Superior temporal gyrus (tissue), 1 donor: ENCODE measurements at regions not wholly inside any gene's neighbourhood (a gene's known extent, or its start where the extent isn't known, plus 50 kb on each side); places are given as distances from the start of the nearest gene placed in this dataset.

Experiments used
- DNase-seq: peaks from one replicate; pipeline ENCODE4 v3.0.0-alpha.2; 2016; ENCODE audit errors: extremely low spot score

- DNase-seq: no peak
Measured at GRCh38 chr4:117429061-117429460, 343.7 kb upstream of the TRAM1L1 start.

- no peak for DNase-seq
Measured at GRCh38 chr4:117429506-117429905, 344.1 kb upstream of the TRAM1L1 start.

- no peak for DNase-seq
Measured at GRCh38 chr4:117434424-117434823, 349.0 kb upstream of the TRAM1L1 start.

GRCh38 chr4:117447925-117448324, 362.5 kb upstream of the TRAM1L1 start:
- DNase-seq: no peak

- no peak for DNase-seq
Measured at GRCh38 chr4:117455088-117455487, 369.7 kb upstream of the TRAM1L1 start.

GRCh38 chr4:117466388-117466787, 381.0 kb upstream of the TRAM1L1 start:
- no peak for DNase-seq

GRCh38 chr4:117467404-117467803, 382.0 kb upstream of the TRAM1L1 start:
- no peak for DNase-seq

GRCh38 chr4:117474987-117475386, 389.6 kb upstream of the TRAM1L1 start:
- no peak for DNase-seq

GRCh38 chr4:117477925-117478324, 392.5 kb upstream of the TRAM1L1 start:
- no peak for DNase-seq

- DNase-seq: no peak
Measured at GRCh38 chr4:117478702-117479101, 393.3 kb upstream of the TRAM1L1 start.

- no peak for DNase-seq
Measured at GRCh38 chr4:117479673-117480072, 394.3 kb upstream of the TRAM1L1 start.

GRCh38 chr4:117481742-117482141, 396.4 kb upstream of the TRAM1L1 start:
- no peak for DNase-seq

- DNase-seq: no peak
Measured at GRCh38 chr4:117488692-117489091, 403.3 kb upstream of the TRAM1L1 start.

GRCh38 chr4:117489107-117489506, 403.7 kb upstream of the TRAM1L1 start:
- no peak for DNase-seq

GRCh38 chr4:117491516-117491915, 406.1 kb upstream of the TRAM1L1 start:
- DNase-seq: no peak

- DNase-seq: no peak
Measured at GRCh38 chr4:117495802-117496201, 410.4 kb upstream of the TRAM1L1 start.

GRCh38 chr4:117512414-117512813, 427.0 kb upstream of the TRAM1L1 start:
- no peak for DNase-seq

GRCh38 chr4:117514391-117515175, 429.2 kb upstream of the TRAM1L1 start:
- DNase-seq: no peak

GRCh38 chr4:117515921-117516320, 430.5 kb upstream of the TRAM1L1 start:
- DNase-seq: no peak

- DNase-seq: no peak
Measured at GRCh38 chr4:117527601-117528000, 442.2 kb upstream of the TRAM1L1 start.

- DNase-seq: no peak
Measured at GRCh38 chr4:117529401-117529800, 444.0 kb upstream of the TRAM1L1 start.

GRCh38 chr4:117533501-117533900, 448.1 kb upstream of the TRAM1L1 start:
- DNase-seq: no peak

GRCh38 chr4:117545039-117545438, 459.7 kb upstream of the TRAM1L1 start:
- DNase-seq: peak; percentile 24

- DNase-seq: no peak
Measured at GRCh38 chr4:117549524-117549923, 464.1 kb upstream of the TRAM1L1 start.
